ENCODE measurements at regions not wholly inside any gene's neighbourhood (a gene's known extent, or its start where the extent isn't known, plus 50 kb on each side); places are given as distances from the start of the nearest gene placed in this dataset.

DNA sequence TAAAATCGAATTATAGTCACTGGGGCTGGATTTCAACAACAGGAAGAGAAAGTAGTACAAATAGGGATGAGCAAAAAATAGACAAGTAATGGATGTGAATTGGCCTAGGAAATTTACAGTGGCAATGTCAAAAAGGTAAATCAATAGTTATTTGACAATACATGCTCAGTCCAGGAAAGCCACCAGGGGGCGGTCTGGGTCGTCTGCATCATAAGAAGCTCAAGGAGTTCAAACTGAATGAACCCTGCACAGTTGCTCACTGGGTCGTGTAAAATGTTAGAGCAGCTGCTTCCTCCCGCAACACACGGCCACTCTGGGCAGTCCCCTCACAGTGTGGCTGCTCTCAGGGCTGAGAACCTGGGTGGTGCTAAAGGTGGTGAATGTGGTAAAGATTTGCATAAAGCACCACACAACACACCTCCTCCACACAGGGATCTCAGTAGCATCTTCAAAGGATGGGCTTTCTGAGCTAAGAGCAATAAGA lies 85.9 kb downstream of the ZNF280B start:
- DNase-seq = peak; percentile 29

DNA sequence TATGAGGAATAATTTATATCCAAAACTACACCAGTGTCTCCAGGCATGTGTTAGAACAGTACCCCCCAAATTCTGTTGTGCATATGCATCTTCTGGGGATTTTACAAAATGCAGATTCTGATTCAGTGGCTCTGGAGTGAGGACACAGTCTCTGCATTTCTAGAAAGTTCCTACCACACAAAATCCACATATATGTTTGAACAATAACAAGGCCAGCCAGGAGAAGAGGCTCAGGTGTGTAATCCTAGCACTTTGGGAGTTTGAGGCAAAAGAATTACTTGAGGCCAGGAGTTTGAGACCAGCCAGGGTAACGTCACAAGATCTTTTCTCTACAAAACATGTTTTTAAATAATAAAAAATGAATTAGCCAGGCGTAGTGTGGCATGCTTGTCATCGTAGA lies 84.9 kb downstream of the ZNF280B start:
- no peak for DNase-seq

- no peak for DNase-seq
These were observed 84.2 kb downstream of the ZNF280B start for GRCh38 chr22:22424210-22424800.

GRCh38 chr22:22424956-22425355 lies 83.6 kb downstream of the ZNF280B start:
- DNase-seq = no peak

DNA sequence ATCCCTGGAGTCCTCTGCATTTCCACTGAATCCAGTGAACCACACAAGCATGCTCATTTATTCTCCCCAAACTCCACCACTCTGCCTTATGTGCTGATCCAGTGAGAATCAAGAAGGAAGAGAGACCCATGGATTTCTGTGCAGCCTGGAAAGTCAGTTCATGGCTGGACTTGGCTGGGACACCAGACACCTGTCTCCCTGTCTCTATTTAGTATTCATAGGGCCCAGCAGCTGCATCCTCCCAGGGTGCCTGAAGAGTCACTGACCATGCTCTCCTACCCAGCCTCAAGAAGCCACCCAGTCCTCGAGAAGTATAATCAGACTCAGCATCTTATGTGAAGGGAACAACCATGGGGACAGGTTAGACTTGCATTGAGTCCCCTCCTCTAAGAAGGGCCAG lies 83.2 kb downstream of the ZNF280B start:
- DNase-seq = no peak

DNA sequence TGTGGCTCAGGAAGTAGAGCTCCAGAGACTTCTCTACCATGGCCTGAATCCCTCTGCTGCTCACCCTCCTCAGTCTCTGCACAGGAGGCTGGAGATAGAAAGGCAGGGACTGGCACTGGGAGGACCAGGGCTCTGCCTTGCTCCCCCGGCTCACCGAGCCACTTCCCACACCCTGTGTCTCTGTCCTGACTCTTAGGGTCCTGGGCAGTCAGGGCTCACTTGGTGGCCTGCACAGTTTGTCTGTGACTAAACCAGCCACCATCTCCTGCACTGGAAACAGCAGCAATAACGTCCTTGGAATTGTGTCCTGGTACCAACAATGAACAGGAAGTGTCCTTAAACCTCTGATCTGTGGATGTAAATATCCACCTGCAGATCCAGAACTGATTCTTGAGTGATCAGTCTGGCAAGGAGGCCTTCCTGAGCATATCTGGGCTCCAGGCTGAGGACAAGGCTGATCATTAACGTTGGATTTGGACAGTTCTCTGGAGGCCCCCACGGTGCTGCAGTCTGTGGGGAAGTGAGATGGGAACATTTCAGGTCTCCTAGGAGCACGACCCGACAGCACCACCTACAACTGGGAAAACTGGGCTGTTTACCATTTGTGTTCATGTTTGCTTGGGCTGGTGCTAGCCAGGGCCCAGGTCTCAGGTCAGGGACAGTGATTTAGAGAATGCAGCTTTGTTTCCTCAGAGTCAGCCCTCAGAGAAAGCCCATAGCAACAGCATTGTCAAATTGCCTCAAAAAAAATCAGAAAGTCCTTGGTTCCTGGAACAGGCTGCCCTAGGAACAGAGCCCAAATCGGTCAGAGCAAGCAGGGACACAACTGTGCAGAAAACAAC lies 82.5 kb downstream of the ZNF280B start:
- no peak for DNase-seq

DNA sequence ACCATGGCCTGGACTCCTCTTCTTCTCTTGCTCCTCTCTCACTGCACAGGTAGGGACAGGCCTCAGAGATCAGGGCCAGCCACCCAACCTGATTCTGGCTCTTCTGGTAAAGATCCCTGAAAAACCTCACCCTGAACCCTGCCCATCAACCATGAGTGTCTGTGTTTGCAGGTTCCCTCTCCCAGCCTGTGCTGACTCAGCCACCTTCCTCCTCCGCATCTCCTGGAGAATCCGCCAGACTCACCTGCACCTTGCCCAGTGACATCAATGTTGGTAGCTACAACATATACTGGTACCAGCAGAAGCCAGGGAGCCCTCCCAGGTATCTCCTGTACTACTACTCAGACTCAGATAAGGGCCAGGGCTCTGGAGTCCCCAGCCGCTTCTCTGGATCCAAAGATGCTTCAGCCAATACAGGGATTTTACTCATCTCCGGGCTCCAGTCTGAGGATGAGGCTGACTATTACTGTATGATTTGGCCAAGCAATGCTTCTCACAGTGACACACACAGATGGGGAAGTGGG lies 80.9 kb downstream of the ZNF280B start:
- no peak for DNase-seq

GRCh38 chr22:22428222-22429098 lies 80.1 kb downstream of the ZNF280B start:
- DNase-seq = no peak

DNA sequence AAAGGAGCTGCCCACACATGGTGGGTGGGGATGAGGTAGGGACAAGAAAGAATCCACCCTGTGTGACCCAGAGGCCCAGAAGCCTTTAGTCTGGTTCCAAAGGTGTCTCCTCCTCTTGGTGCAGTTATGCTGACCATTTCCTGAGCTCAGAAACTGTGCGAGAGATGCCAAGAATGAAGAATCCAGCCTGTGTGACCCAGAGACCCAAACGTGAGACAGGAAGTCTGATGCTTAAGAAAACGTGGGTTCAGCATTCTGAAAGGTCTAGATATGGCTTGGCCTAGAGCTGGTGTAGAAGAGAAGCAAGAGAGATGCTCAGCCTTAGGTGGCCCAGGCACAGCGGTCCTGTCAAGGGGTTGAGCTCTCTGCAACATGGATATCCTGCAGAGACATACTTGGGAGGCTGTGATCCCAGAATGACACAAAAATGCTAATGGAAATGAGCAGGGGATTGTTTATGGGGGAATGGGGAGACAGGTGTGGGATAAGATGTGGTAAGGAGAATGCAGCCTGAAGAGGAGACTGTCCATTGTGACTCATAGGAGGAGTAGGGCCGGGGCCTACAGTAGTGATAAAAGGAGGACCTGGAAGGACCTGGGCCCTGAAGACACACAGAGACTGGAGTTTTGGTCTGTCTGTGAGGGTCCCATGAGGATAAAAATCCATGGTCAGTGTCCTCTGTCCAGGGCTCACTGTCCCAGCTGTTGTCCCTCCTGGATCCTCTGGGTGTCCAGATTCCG lies 79.0 kb downstream of the ZNF280B start:
- DNase-seq = no peak

DNA sequence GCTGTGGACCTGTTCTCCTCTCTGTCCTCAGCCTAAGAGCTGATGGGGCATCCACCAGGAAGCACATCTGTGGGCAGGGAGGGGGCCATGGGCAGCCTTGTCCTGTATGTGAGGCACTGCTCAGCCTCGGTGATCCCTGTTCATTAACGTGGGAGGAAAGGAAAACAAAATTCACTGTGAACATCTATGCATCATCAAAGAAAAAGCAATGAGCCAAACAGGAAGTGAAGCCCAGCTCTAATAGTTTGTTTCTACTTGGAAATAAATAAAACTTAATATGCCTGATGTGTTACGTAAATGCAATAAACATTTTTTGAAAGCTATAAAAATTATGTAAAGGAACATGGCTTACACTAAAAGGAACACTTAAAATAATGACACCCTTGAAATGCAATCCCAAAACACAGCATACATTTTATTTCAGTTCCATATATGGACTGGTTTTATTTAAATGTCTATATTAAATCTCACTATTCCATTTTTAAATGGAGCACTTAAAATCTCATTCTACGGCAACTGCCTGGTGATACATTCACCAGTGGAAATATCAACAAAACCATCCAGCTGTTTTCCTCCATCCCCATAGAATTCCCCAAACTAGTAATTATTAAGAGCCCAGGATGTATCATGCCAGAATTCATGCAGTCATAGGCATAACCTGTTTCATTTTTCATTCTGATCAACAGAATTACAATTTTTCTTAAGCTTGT lies 78.3 kb downstream of the ZNF280B start:
- no peak for DNase-seq

GRCh38 chr22:22431271-22432220 lies 77.0 kb downstream of the ZNF280B start:
- no peak for DNase-seq

GRCh38 chr22:22432479-22432878 lies 76.1 kb downstream of the ZNF280B start:
- no peak for DNase-seq

- no peak for DNase-seq
These were observed 75.6 kb downstream of the ZNF280B start for GRCh38 chr22:22432937-22433336.

DNA sequence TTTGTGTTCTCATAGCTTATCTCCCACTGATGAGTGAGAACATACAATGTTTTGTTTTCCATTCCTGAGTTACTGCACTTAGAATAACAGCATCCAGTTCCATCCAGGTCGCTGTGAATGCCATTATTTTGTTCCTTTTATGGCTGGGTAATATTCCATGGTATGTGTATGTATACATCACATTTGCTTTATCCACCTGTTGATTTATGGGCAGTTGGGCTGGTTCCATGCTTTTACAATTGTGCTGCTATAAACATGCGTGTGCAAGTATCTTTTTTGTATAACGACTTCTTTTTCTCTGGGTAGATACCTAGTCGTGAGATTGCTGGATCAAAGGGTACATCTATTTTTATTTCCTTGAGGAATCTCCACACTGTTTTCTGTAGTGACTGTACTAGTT lies 74.8 kb downstream of the ZNF280B start:
- no peak for DNase-seq

All from NCI-H510A (cell line).